Smooth muscle cell (in vitro differentiated cells): ENCODE measurements at regions not wholly inside any gene's neighbourhood (a gene's known extent, or its start where the extent isn't known, plus 50 kb on each side); places are given as distances from the start of the nearest gene placed in this dataset.

Experiments used
- DNase-seq: peaks from one replicate; lab custom pipeline; 2025; ENCODE audit not compliant: unreplicated experiment; lab: John Stamatoyannopoulos, UW
- H2AFZ ChIP-seq: fragments of 200-600 bp; sonication (generic); 2 replicates; pipeline ENCODE4 v1.6.0; 2016; ENCODE audit warnings: antibody characterized with exemption, low read depth, mild to moderate bottlenecking
- H3F3A ChIP-seq: fragments of 200-600 bp; sonication (generic); 2 replicates; pipeline ENCODE4 v1.6.0; 2017; ENCODE audit warnings: antibody characterized with exemption, low read depth
- H3K27ac ChIP-seq: fragments of 200-600 bp; sonication (generic); 2 replicates; pipeline ENCODE4 v1.5.1; 2016; ENCODE audit warnings: low read depth, mild to moderate bottlenecking
- H3K27me3 ChIP-seq: fragments of 200-600 bp; sonication (generic); 2 replicates; pipeline ENCODE4 v1.6.1; 2016; ENCODE audit warnings: low read depth, mild to moderate bottlenecking
- H3K36me3 ChIP-seq: fragments of 200-600 bp; sonication (generic); 2 replicates; pipeline ENCODE4 v1.5.1; 2016; ENCODE audit warnings: low read depth
- H3K4me1 ChIP-seq: fragments of 200-600 bp; sonication (generic); 2 replicates; pipeline ENCODE4 v1.5.1; 2016; ENCODE audit warnings: low read depth
- H3K4me2 ChIP-seq: fragments of 200-600 bp; sonication (generic); 2 replicates; pipeline ENCODE4 v1.6.0; 2016; ENCODE audit warnings: mild to moderate bottlenecking
- H3K4me3 ChIP-seq: fragments of 200-600 bp; sonication (generic); 2 replicates; pipeline ENCODE4 v1.5.1; 2016; ENCODE audit warnings: mild to moderate bottlenecking
- H3K79me2 ChIP-seq: fragments of 200-600 bp; sonication (generic); 2 replicates; pipeline ENCODE4 v1.6.0; 2016; ENCODE audit warnings: low read depth, mild to moderate bottlenecking
- H3K9ac ChIP-seq: fragments of 200-600 bp; sonication (generic); 2 replicates; pipeline ENCODE4 v1.6.0; 2016; ENCODE audit warnings: low read depth
- H3K9me3 ChIP-seq: fragments of 200-600 bp; sonication (generic); replicated peaks from 2 replicates; pipeline ENCODE4 v1.5.1; 2016; ENCODE audit warnings: low read depth
- H4K20me1 ChIP-seq: fragments of 200-600 bp; sonication (generic); 2 replicates; pipeline ENCODE4 v1.6.0; 2016; ENCODE audit warnings: low read depth
- CTCF ChIP-seq: fragments of 200-600 bp; sonication (generic); IDR thresholded peaks from 2 replicates; pipeline ENCODE4 v1.5.1; 2017; ENCODE audit warnings: borderline replicate concordance, mild to moderate bottlenecking, antibody characterized with exemption; ENCODE audit not compliant: insufficient read depth, poor library complexity, severe bottlenecking
- WGBS: methylation state at CpG from one replicate; pipeline ENCODE4 v1.1.7; 2016; ENCODE audit warnings: low lambda C conversion rate; 5-methylcytosine and 5-hydroxymethylcytosine counted together

- Histone ChIP-seq H3K79me2 (no peaks in the 10 kb centered on the region), H3F3A (peaks cover 2% of the 10 kb centered on the region), H3K4me2 (peak overlapping the region; percentile 20), H3K4me1 (peaks cover 7% of the 10 kb centered on the region), H2AFZ (no peak overlapping the region), H4K20me1 (no peaks in the 10 kb centered on the region), H3K9ac (no peak overlapping the region), H3K4me3 (no peak overlapping the region), H3K27ac (no peak overlapping the region), H3K36me3 (no peaks in the 10 kb centered on the region), H3K27me3 (no peaks in the 10 kb centered on the region), H3K9me3 (no peaks in the 10 kb centered on the region)
- no peak for DNase-seq
- WGBS, result 23% methylated on average over 3 of the region's 3 CpGs
- TF ChIP-seq CTCF, result no peak
Measured at GRCh38 chr11:7165911-7166310, 77.1 kb downstream of the RBMXL2 start.

GRCh38 chr11:7167976-7168740 is 79.4 kb downstream of the RBMXL2 start:
- WGBS, result 76% methylated on average over 2 of the region's 2 CpGs
- H4K20me1 ChIP-seq, result no peaks in the 10 kb centered on the region
- no peaks in the 10 kb centered on the region for H3K79me2 ChIP-seq
- H3K9ac ChIP-seq, result no peak overlapping the region
- no peaks in the 10 kb centered on the region for H3K9me3 ChIP-seq
- no peak overlapping the region for H2AFZ ChIP-seq
- H3K4me2 ChIP-seq, result no peak overlapping the region
- TF ChIP-seq CTCF, result no peak
- no peak overlapping the region for H3K27ac ChIP-seq
- H3K27me3 ChIP-seq, result no peaks in the 10 kb centered on the region
- no peak for DNase-seq
- H3K36me3 ChIP-seq, result no peaks in the 10 kb centered on the region
- H3K4me1 ChIP-seq, result peaks cover 7% of the 10 kb centered on the region
- no peak overlapping the region for H3K4me3 ChIP-seq
- no peaks in the 10 kb centered on the region for H3F3A ChIP-seq

- Histone ChIP-seq H3K9me3 (no peaks in the 10 kb centered on the region), H3K4me2 (no peak overlapping the region), H3K27me3 (no peaks in the 10 kb centered on the region), H4K20me1 (no peaks in the 10 kb centered on the region), H3F3A (no peaks in the 10 kb centered on the region), H3K4me1 (peaks cover 7% of the 10 kb centered on the region), H3K36me3 (no peaks in the 10 kb centered on the region), H3K4me3 (no peak overlapping the region), H2AFZ (no peak overlapping the region), H3K9ac (no peak overlapping the region), H3K79me2 (no peaks in the 10 kb centered on the region), H3K27ac (no peak overlapping the region)
- TF ChIP-seq CTCF, result no peak
- WGBS, result 88% methylated on average over 1 of the region's 1 CpG
- no peak for DNase-seq
Measured at GRCh38 chr11:7168741-7168990, 79.9 kb downstream of the RBMXL2 start.

- DNase-seq, result no peak
- peaks cover 7% of the 10 kb centered on the region for H3K4me1 ChIP-seq
- 57% methylated on average over 6 of the region's 6 CpGs for WGBS
- H3K4me2 ChIP-seq, result no peak overlapping the region
- no peaks in the 10 kb centered on the region for H3K9me3 ChIP-seq
- no peak overlapping the region for H2AFZ ChIP-seq
- no peak overlapping the region for H3K27ac ChIP-seq
- H4K20me1 ChIP-seq, result no peaks in the 10 kb centered on the region
- H3F3A ChIP-seq, result no peaks in the 10 kb centered on the region
- no peak for TF ChIP-seq CTCF
- no peaks in the 10 kb centered on the region for H3K79me2 ChIP-seq
- H3K27me3 ChIP-seq, result no peaks in the 10 kb centered on the region
- H3K9ac ChIP-seq, result no peak overlapping the region
- no peak overlapping the region for H3K4me3 ChIP-seq
- H3K36me3 ChIP-seq, result no peaks in the 10 kb centered on the region
Measured at GRCh38 chr11:7170431-7170830, 81.3 kb upstream of the SYT9 start.
